ELF-1 (cell line): ENCODE measurements at regions not wholly inside any gene's neighbourhood (a gene's known extent, or its start where the extent isn't known, plus 50 kb on each side); places are given as distances from the start of the nearest gene placed in this dataset.

Experiments used
- DNase-seq: peaks from one replicate; pipeline ENCODE4 v3.0.0-alpha.2; 2016; ENCODE audit warnings: low read depth, low spot score

DNA sequence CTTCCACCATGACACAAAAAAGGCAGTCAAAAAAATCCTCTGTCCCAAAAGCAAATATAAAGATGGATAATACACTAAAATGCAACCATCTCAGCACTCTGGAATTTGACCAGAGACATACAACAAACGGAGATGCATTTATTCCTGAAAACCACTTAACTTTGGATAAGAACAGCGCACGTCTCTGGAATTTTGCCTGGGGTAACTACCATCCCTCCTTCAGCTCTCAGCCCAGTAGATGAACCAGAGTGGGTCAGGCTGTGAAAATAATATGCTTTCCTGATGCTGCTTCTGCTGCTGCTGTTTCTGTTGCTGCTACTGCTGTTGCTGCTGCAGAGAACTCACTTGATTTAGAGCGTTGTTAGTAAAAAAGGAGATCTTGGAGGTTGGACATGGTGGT is 133.8 kb upstream of the ACVR2A start:
- peak; percentile 11 for DNase-seq

DNA sequence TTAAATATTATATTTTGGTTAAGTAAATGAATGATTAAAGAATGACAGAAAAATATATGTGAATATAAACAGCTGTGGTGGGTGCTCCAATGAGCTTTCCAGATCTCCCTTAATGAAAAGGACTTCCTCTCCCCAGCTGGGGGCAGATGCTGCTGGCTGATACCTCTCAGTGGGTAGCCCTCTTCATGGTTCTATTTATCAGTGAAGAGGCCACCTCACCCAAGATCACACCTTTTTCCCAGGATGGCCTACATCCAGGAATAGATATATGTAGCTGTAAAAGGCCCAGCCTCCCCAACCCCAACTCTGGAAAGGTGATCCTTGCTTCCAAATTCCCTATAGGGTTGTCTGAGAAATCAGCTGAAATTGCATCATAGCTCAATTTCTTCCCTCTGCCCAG is 135.2 kb upstream of the ACVR2A start:
- DNase-seq, result no peak

DNA sequence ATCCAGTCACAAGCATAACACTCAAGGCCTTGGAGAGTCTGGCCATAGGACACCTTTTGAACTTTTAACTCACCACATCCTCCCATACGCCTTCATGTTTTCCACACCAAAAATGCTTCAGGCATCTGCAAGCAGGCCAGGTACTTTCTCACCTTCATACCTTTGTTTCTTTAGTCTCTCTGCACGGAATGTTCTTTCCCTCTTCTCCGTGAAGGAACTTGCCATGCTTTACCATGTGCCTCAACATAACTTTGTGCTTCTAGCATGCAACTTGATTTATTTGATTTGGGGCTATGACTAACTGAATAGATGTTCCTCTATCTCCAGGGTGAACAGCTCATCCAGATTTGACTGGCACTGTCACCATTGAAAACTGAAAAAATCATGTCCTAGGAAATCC is 141.7 kb upstream of the ACVR2A start:
- DNase-seq, result no peak

DNA sequence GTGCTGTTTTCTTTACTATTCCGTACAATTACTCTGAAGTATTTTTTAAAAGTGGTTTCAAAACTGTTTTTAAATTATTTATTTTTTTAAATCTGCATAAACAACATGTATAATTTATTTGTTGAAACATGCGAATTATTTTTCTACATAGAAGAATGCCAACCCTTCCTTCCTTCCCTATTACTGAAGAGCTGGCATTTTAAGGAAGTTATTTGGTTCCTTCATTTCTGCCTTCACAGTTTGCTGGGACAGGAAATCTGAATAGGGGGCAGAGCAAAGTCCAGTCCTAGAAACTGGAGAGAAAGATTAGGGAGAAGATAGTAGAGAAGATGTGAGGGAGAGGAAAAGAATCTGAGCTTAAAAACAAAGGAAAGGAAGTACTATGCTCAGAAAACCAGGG is 146.7 kb upstream of the ACVR2A start:
- DNase-seq, result no peak

DNA sequence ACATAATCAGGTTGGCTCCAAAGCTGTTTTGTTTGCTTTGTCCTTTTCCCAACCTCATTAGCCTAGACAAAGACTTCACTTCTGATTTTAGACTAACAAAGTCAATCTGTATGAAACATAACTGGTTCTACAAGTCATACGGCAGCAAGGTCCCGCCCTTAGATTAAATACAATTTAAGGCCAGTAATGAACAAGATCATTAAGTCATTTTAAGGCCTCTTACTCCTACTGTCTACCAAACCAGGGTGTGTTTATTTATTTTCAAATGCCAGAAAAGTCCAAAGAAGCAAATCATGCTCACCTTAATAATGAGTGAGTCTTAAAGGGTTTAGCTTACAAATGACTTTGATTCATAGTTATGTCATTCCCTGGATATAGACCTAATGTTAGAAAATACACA is 148.4 kb upstream of the ACVR2A start:
- no peak for DNase-seq

DNA sequence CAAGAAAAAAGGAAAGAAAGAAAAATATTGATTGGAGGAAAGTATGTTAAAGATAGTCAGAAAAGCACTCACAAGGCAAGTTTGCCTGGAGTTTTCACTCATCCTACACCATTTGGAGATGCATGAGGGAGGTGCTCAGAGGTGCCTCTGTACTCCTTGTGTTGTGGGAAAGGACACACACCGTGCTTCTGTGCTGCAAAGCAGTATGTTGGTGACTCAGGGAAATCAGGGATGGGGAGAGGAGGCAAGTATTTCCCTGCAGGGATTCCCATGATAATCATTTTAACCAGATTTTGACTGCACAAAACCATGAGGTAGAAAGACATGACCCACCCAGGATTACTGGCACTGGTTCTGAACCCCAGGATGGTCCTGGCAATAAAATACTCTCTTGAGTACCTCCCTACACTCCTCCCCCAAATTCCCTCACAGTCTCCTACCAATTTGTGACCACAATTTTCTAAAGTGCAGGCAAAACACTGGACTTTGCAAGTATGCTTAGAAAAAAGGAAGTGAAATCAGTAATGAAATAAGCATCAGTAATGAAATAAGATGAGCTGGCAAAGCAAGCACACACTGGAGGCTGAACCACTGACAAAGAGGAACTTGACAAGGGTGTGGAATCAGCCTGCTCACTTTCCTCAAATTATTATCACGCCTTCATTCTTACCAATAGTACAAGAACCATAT is 155.5 kb upstream of the ACVR2A start:
- DNase-seq, result no peak

DNA sequence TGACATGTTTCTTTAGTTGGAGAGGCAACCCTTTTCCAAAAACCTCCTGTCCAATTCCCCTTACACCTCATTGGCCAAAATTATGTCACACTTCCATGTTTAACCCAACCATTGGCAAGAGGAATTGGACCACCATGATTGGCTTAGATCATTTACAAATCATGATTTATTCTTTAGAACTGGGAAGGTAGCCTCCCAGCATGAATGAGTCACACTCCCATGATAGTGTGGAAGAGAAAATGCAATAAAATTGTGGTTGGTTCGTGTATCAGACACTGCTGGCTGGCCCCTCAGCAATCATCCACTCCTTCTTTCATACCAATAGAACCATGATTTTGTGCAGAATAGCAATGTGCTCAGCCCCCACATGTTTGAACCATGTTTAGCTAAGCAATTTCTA is 156.6 kb upstream of the ACVR2A start:
- DNase-seq, result no peak

DNA sequence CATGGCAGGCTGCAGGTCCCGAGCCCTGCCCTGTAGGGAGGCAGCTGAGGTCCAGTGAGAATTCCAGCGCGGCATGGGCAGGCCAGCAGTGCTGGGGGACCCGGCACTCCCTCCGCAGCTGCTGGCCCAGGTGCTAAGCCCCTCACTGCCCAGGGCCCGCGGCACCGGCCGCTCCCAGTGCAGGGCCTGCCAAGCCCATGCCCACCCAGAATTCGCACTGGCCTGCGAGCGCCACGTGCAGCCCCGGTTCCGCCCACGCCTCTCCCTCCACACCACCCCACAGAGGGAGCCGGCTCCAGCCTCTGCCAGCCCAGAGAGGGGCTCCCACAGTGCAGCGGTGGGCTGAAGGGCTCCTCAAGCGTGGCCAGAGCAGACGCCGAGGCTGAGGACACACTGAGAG is 158.5 kb upstream of the ACVR2A start:
- no peak for DNase-seq

DNA sequence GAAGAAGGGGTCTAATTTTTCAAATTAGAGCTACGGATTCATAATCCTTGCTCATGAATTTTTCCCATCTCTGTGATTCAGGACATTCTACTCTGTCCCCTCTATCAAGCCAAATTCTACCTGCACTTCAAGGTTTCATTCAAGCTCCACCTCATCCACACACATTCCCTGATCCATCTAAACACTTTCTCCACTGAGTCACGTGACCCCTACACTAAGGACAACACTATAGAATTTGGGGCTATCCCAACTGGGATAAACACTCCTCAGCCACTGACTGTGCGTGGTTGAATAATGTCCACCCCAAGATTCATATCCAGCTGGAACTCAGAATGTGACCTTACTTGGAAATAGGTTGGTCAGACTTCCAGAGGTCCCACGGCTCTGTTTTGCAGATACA is 159.9 kb upstream of the ACVR2A start:
- no peak for DNase-seq

DNA sequence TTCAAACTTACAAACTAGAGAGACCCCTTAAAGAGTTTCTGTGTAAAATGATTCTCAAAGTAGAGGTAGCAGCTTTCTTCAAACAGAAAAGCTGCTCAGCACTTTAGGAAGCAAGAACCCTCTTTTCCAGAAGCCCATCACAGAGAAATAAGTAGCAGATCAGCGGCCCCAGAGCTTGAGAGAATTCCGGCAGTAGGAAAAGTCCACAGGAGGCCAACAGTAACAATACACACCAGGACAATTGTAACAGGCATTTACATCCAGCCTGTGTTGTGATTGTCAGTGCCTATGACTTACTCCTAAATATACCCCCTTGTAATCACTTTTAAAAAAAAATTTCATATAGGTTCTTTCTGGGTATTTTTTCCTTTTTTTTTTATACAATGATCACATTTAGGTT is 161.4 kb upstream of the ACVR2A start:
- peak; percentile 12 for DNase-seq

DNA sequence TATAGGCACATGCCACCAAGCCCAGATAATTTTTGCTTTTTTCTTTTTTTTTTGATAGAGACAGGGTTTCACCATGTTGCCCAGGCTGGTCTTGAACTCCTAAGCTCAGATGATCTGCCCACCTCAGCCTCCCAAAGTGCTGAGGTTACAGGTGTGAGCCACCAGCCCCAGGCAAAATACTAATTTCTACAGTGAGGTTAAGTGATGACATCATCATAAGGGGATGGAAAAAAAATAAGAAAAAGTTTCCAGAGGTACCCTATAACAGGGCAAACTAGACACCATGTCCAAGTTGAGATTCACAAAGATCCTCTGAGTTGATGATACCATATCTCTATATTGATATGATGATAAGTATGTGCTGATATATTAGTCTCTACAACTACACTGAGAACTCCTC is 163.7 kb upstream of the ACVR2A start:
- no peak for DNase-seq

DNA sequence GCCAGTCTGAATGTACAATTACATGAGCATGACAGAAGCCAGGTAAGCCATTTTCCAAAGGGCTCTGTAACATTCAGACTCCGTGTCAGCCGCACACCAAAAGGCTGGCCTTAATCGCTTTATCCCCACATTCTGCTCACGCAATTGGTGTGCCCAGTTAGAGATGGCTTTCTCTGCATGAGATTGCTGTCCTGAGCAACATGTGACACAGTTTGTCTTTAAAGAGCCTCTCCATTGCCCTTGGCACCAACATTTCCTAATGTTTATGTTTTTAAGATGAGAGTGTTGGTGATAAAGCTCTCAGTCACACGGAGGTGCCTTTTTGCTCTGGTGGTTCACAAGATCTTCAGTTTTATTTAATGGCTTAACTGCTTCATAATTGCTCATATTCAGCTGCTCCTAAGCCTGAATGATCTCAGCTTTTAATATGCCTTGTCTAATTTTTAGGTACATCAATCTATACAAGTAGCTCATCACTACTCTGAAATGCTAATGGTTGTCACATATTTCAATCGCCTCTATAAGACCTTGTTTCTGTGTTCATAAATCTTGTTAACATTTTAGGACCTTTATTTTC is 164.8 kb upstream of the ACVR2A start:
- DNase-seq, result no peak

DNA sequence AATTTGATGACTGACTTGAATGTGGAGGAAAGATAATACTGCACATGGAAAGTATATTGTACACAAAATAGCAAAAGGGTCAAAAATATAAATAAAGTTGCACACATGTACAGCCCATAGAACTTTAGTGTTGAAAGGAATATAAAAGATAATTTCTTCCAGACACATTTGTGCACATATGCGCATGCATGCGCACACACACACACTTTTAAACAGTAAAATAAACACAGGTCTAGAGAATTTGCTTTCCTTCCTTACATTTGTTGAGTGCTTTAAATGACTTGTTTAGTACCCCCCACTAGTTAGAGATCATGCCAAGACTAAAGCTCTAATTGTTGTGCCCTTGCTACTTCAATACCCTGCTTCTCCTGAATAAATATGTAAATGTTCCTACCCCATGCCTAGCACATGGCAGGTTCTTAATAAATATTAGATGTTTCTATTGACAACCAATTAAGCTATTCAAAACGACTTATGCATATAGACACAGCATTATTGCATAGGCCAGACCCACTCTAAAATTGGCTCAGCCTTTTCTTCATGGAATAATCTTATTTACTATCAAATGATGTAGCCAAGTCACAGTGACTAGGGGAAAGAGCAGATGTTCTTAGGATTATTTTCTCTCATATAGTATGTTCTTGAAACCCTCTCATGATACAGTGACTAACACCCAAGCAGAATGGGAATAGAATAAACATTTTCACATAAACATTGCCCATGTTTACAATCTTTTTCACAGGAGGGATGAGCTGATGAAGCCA is 165.5 kb upstream of the ACVR2A start:
- no peak for DNase-seq

DNA sequence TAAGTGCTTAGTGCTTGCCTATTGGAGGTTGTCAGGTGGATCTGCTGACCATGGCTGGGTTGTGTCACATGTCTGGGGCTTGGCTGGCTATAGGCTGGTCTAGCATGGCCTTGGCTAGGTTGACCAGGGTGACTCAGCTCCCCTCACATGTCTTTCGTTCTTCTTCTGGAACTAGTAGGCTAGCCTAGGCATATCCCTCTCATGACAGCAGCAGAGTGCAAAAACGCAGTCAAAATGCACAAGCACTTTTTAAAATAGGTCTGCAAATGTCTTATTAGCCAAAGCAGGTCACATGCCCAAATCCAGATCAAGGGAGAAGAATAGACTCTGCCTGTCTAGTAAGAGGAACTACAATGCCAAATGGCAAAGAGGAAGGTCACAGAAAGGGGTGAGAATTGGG is 179.7 kb upstream of the ACVR2A start:
- no peak for DNase-seq

DNA sequence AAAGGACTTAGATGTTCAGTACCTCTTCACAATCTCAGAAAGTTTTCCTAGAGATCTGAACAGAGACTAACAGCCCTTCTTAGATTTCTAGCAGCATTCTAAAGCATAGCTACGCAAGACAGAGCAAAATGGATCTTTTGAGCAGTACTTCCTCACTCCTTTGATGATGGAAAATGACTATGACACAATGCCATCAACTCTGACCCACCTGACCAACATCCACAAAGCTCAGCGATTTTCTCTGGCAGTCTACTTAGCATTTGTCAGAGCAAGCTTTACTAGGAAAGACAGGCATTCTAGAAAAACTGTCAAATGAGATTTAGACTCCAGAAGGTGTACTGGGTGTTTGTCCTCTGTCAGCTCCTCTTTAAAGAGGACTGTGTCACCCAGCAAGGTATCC is 180.9 kb upstream of the ACVR2A start:
- DNase-seq, result no peak

DNA sequence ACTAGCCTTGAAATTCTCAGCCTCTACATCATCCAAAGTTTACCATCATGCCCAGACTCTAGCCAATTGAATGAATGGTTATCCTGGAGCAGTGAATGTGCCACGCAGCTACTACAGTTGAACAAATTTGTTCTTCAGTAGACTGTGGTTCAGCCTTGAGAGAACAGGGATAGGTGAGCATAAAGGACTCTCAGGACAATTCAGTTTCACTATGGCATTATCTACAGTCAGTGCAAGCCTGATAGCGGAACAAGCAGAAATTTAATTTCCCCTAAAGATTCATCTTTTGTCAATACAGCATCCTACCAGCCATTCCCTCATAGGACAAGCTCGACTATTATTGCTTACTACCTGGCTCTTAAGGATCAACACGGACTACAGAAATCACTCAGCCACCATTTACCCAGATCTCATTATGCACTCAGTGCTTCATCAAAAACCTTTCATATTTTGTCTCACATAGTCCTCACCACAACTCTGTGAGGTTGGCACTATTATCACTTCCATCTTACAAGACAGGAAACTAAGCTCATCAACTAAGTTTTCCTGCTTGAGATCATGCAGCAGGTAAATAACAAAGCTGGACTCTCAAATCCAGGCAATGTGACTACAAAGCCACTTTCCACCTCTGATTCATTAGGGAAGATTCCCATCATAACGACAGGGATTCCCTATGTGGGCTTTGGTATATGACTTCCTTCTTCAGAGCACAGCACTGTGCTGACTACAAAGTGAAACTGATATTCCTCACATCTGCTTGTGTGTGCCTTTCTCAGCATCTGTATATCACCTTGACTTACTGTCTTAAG is 181.5 kb upstream of the ACVR2A start:
- DNase-seq, result no peak

DNA sequence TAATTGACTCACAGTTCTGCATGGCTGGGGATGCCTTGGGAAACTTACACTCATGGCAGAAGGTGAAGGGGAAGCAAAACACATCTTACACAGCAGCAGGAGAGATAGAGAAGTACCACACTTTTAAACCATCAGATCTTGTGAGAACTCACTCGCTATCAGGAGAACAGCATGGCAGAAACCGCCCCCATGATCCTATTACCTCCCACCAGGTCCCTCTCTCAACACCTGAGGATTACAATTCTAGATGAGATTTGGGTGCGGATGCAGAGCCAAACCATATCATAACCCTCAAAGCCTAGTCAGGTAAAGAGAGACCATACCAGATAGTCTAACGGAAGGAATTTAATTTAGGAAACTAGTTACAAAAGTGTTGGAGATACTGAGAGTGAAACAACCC is 182.6 kb upstream of the ACVR2A start:
- DNase-seq, result no peak

DNA sequence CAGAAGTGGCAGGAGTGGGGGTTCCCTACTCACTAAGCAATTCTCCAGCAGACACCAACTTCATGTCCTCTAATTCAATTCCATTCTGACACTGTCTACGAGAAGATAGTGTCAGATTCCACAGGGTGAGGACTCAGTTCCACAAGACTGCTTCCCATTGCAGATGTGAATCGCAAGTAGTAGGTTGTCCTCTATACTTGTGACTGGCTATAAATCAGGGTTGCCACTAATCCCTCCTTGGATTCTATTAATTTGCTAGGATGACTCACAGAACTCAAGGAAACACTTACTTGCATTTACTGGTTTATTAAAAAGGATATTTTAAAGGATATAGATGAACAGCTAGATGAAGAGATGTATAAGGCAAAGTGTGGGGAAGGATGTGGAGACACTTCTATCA is 184.1 kb upstream of the ACVR2A start:
- no peak for DNase-seq

DNA sequence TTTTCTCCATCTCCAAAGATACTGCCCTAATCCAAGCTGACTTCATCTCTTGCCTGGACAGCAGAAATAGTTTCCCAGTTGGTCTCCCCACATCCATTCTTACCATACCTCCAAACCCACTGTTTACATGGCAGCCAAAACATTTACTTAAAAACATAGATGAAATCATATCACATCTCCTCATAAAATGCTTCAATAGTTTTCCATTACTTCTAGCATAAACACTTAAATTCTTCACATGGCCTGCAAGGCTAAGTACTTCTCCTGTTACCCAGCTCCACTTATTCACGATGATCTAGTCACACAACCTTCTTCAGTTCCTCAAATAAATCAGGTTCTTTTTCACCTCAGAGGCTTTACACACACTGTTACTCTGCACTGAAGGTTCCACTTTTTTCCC is 185.8 kb upstream of the ACVR2A start:
- DNase-seq, result no peak

DNA sequence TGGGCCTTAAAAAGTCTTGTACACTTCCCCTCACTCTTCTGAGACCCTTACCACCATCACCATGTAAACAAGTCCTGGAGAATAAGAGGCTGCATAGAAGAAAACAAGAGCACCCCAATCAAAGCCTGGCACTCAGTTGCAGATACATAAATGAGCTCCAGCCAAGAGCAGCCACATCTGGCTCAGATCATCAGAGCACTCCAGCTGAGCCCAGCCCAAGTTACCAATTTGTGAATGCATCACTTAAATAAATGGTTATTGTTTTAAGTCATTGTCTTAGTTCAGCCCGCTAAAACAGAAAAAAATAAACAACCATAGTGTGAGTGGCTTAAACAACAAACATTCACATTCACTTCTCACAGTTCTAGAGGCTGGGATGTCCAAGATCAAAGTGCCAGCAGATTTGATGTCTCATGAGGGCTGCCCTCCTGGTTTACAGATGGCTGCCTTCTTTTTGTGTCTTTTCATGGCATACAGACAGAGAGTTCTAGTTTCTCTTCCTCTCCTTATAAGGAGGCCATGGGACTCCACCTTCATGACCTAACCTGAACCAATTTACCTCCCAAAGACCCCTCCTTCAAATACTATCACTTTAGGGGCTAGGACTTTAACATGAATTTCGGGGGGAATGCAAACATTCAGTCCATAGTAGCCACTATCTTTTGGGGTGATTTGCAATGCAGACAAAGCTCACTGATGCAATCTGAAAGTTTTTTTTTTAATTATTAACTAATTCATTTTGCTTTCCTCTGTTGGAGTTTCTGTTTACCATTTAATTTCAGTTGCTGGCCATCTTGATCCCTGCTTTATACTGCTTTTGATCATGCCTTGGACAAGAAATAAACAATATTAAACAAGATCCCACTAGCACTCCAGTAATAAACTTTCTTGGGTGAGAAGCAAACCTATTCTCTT is 187.5 kb upstream of the ACVR2A start:
- no peak for DNase-seq

DNA sequence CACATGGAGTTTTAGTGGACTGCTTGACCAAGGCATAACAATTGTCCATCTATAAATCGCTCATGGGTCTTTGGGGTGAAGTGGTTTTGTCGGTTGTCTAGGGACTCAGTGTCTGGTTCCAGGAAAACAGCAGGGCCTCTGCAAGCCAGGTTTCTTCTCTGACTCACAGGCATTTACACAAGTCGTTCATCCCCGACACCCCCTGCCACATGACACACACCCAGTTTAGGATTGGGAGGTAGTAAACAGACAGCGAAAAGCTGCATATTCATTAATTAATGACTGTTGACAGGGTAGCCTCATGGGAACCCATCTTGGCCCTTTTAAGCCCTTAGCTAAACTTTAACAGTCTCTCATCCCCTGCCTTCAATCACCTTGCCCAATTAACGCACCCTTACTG is 194.8 kb upstream of the ACVR2A start:
- peak; percentile 4 for DNase-seq
